Activated naive CD4-positive, alpha-beta T cell treated with anti-CD3 and anti-CD28 coated beads, Interleukin-2, amount 10 ng/mL, durations not matched to agents 7 days and 5 days (primary cell): ENCODE measurements at regions not wholly inside any gene's neighbourhood (a gene's known extent, or its start where the extent isn't known, plus 50 kb on each side); places are given as distances from the start of the nearest gene placed in this dataset.

Experiments used
- CTCF ChIA-PET: fragments of 350-600 bp; sonication (Branson Sonifier 250); formaldehyde crosslinking; loops from one replicate; lab custom pipeline; 2021; ENCODE audit warnings: antibody characterized with exemption; lab: Charles Lee
- DNase-seq: peaks from one replicate; pipeline ENCODE4 v3.0.0-alpha.2; 2020
- H3K27ac Mint-ChIP-seq: one replicate; pipeline ENCODE4 v1.8.0; 2021; ENCODE audit warnings: mild to moderate bottlenecking, moderate library complexity, mixed read lengths
- H3K27me3 Mint-ChIP-seq: one replicate; pipeline ENCODE4 v1.8.0; 2021; ENCODE audit warnings: mild to moderate bottlenecking, mixed read lengths
- H3K36me3 Mint-ChIP-seq: one replicate; pipeline ENCODE4 v1.8.0; 2021; ENCODE audit warnings: mixed read lengths
- H3K4me1 Mint-ChIP-seq: one replicate; pipeline ENCODE4 v1.8.0; 2021; ENCODE audit warnings: mixed read lengths
- H3K4me3 Mint-ChIP-seq: one replicate; pipeline ENCODE4 v1.8.0; 2021; ENCODE audit warnings: mild to moderate bottlenecking, moderate library complexity, mixed read lengths
- H3K9me3 Mint-ChIP-seq: one replicate; pipeline ENCODE4 v1.8.0; 2021; ENCODE audit warnings: mixed read lengths

DNA sequence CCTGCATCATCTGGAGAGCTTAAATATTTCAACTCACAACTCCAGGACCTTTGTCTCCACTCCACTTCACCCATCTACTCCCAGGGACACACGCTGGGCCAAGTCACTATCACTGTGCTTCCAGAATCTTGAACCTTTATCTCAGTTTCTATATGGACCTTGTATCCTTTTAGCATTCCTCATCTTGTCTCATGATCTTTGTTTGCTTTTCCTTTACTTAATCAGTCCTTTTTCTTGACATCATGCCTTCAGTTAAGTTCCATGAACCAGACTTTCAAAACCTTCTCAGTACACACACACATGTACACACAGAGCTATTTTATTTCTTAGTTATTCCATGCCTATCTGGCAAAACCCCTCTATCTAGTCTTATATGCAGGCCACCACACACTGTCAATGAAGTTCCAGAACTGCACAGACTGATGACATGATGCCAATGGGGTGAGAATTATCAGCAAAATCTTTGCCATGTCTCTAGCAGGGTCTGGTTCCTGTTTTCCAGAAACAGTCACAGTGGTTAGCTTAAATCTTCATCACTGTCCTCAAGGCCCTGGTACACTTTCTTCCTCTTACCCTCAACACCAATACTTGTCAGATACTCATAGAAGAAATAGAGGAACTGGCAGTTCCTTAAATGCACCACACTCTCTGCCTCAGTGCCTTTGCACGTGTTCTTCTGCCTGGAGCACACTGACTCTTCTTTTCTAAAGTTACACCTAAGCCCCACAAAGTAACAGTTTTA lies 77.6 kb upstream of the STARD13 start:
- Mint-ChIP-seq H3K36me3 (no peaks in the 10 kb centered on the region), H3K4me3 (no peak overlapping the region), H3K4me1 (peaks cover 3% of the 10 kb centered on the region), H3K27me3 (peaks cover 3% of the 10 kb centered on the region), H3K9me3 (peaks cover 4% of the 10 kb centered on the region), H3K27ac (no peak overlapping the region)
- CTCF ChIA-PET, result no interaction called here
- no peak for DNase-seq

DNA sequence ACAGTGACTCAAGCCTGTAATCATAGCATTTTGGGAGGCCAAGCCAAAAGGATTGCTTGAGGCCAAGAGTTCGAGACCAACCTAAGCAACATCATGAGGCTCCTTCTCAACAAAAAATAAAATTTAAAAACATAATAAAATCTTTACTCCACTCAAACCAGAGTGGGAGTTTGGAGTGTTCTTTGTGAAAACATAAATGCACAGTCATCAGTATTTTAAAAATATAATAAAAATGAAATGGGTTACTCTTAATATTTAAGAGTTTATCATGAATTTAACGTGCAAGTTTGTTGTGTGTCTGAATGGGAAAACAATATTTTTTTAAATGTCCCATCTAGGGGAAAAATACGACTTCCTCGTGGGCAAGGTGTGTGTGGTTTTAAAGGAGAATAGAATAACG lies 78.6 kb upstream of the STARD13 start:
- no peaks in the 10 kb centered on the region for H3K36me3 Mint-ChIP-seq
- H3K27ac Mint-ChIP-seq, result no peak overlapping the region
- peaks cover 1% of the 10 kb centered on the region for H3K9me3 Mint-ChIP-seq
- no peak for DNase-seq
- CTCF ChIA-PET, result no interaction called here
- H3K4me3 Mint-ChIP-seq, result no peak overlapping the region
- peaks cover 3% of the 10 kb centered on the region for H3K27me3 Mint-ChIP-seq
- peaks cover 3% of the 10 kb centered on the region for H3K4me1 Mint-ChIP-seq

DNA sequence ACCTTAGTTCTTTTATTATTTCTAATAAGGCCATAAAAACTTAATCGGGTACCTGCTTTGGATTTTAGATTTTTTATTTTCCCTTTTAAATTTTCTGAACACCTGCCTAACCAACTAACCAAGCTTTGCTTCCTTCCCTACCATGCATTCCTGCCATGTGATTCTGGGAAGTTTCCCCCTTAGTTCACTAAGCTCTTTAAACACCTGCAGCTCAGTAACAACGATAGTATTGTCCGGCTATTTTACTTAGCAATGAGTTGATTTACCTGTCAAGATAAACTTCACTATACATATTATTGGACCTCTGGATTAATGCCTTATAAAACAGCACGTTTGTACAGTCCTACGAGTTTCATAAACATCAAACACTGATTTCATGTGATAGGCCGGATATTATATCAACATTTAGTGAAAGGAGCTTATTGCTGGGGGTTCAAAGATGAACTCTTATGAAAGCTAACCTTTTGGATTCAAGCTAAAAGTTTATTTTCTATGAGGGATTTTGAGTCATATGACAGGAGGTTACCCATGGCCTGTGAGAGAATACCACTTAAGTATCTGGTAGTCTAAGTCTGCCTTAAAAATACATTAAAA lies 81.0 kb upstream of the STARD13 start:
- Mint-ChIP-seq H3K27me3 (peaks cover 3% of the 10 kb centered on the region), H3K36me3 (no peaks in the 10 kb centered on the region), H3K4me1 (peaks cover 3% of the 10 kb centered on the region), H3K4me3 (no peak overlapping the region), H3K9me3 (no peaks in the 10 kb centered on the region), H3K27ac (no peak overlapping the region)
- no peak for DNase-seq
- CTCF ChIA-PET, result no interaction called here

DNA sequence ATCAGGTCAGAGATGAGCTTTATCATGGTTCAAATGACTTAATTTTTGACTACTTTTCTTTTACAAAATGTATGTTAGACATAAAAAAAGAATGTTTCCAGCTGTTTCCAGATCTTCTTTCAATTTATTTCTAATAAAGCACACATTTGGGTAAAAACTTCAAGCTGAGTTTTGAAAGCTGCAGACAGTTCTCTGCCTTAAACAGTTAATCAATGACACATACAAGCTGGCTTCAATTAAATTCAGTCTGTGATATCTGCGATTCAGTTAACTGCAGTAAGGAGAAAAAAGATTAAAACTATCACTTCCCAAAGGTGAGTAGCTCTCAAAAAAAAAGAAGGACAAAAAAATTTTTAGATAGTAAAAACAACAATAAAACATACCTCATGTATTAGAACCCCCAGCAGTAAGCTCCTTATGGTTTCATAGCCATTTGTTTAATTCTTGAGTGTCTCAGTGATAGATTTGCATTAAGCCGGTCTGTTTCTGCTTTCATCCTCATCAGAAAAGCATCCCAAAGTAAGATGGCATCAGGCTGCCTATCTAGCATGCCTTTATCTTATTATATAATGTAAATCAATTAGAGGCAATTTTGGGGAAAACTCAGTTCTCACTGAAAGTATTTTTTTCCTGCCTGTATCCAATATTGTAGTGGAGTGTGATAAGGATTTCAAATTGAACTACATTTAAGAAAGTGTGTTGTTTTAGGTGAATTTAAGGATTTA lies 81.8 kb upstream of the STARD13 start:
- Mint-ChIP-seq H3K27ac (no peak overlapping the region), H3K36me3 (no peaks in the 10 kb centered on the region), H3K4me3 (no peak overlapping the region), H3K27me3 (peaks cover 3% of the 10 kb centered on the region), H3K4me1 (peaks cover 3% of the 10 kb centered on the region), H3K9me3 (no peaks in the 10 kb centered on the region)
- DNase-seq, result no peak
- CTCF ChIA-PET, result interaction anchor here (0.8 kb wide), 1 partner anchor 13 kb away, joined by 3 read pairs; no protein-coding TSS in a partner anchor

DNA sequence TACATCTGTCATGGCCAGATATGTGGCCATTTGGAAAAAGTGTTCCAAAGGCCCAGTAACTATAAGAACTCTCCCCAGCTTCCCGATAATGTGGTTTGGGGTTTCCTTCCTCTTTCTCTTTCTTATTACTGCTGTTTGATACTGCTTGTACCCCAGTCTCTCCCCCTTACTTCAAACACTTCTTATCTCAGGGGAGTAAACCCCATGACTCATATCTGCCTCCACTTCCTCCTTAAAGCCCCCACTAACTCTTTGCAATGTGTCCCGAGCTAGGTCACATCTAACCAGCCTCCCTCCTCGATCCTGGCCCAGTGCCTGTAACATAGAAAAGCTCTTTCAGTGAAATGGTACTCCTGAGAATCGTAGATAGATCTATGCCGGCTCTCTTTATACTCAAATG lies 82.4 kb upstream of the STARD13 start:
- Mint-ChIP-seq H3K36me3 (no peaks in the 10 kb centered on the region), H3K4me1 (peaks cover 3% of the 10 kb centered on the region), H3K4me3 (no peak overlapping the region), H3K27ac (no peak overlapping the region), H3K27me3 (peaks cover 3% of the 10 kb centered on the region), H3K9me3 (no peaks in the 10 kb centered on the region)
- CTCF ChIA-PET, result interaction anchor here (0.8 kb wide), 1 partner anchor 14 kb away, joined by 3 read pairs; no protein-coding TSS in a partner anchor
- no peak for DNase-seq

DNA sequence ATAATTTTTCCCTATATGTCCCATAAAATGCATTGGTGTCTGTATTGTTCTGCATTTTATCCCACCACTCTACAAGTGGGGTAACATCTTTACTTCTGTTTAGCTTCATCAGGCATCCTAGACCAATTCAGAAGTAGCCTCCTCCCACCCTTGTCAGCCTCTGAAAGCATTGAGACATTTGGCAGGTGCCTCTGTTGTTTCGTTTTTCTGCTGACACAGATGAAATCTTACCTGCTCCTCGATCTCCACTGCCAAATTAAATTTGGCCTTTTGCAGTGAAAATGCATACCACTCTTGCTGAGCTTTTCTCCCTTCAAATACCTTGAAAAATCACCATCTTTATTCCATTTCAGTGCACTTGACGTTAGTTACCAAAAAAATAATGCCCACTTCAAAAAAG lies 83.5 kb upstream of the STARD13 start:
- Mint-ChIP-seq H3K9me3 (no peaks in the 10 kb centered on the region), H3K27me3 (peaks cover 3% of the 10 kb centered on the region), H3K4me1 (peaks cover 3% of the 10 kb centered on the region), H3K4me3 (no peak overlapping the region), H3K27ac (no peak overlapping the region), H3K36me3 (no peaks in the 10 kb centered on the region)
- no peak for DNase-seq
- CTCF ChIA-PET, result no interaction called here

DNA sequence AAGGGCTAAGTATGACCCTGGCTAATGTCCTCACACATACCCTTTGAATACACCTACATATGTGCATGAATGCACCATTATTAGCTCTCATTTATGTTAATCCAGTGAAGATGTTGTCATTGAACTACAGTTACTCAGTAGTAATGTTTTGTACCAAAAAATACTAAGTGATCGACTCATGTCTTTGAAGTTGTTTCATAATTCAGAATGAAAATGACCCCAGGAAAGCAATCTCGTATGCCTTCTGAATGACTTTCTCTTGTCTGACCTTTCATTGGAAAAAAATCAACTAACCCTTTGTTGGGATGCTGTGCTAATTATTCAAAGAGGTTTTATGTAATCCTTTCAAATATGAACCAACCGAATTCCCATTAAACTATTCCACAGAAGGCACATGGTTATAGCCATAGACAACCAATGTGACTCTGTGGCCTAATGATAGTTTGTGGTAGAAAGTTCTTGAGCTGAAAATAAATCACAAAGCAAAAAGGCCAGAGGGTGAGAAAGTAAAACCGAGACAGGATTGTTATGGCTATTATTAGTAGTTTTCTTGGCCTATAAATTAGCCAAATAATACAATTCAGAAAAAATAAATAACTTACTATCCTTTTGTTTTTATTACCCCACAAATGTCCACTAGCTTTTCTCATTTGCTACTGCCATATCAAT lies 86.8 kb upstream of the STARD13 start:
- no peak for DNase-seq
- no peaks in the 10 kb centered on the region for H3K27me3 Mint-ChIP-seq
- H3K36me3 Mint-ChIP-seq, result no peaks in the 10 kb centered on the region
- H3K9me3 Mint-ChIP-seq, result no peaks in the 10 kb centered on the region
- H3K4me3 Mint-ChIP-seq, result no peak overlapping the region
- H3K27ac Mint-ChIP-seq, result no peak overlapping the region
- peaks cover 3% of the 10 kb centered on the region for H3K4me1 Mint-ChIP-seq
- CTCF ChIA-PET, result no interaction called here

DNA sequence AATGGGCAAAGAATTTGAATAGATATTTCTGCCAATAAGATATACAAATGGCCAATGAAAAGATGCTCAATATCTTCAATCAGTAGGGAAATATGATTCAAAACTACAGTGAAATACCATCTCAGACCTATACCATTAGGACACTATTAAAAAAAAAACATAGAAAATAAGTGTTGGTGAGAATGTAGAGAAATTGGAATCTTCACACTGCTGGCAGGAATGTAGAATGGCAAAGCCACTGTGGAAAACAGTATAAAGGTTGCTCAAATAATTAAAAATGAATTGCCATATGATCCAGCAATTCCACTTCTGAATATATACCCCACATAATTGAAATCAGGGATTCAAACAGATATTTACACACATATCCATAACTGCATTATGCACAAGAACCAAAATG lies 88.1 kb upstream of the STARD13 start:
- H3K9me3 Mint-ChIP-seq, result no peaks in the 10 kb centered on the region
- no peaks in the 10 kb centered on the region for H3K4me1 Mint-ChIP-seq
- DNase-seq, result no peak
- no peaks in the 10 kb centered on the region for H3K27me3 Mint-ChIP-seq
- H3K4me3 Mint-ChIP-seq, result no peak overlapping the region
- H3K36me3 Mint-ChIP-seq, result no peaks in the 10 kb centered on the region
- no peak overlapping the region for H3K27ac Mint-ChIP-seq
- CTCF ChIA-PET, result no interaction called here

DNA sequence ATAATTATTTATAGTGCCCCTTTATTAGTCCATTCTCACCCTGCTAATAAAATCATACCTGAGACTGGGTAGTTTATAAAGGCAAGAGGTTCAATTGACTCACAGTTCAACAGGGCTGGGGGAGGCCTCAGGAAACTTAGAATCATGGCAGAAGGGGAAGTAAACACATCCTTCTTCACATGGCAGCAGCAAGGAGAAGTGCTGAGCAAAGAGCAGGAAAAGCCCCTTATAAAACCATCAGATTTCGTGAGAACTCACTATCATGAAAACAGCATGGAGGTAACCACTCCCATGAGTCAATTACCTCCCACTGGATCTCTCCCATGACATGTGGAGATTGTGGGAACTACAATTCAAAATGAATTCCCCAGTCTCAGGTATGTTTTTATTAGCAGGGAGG lies 89.9 kb upstream of the STARD13 start:
- Mint-ChIP-seq H3K36me3 (no peaks in the 10 kb centered on the region), H3K4me1 (no peaks in the 10 kb centered on the region), H3K27ac (no peak overlapping the region), H3K27me3 (no peaks in the 10 kb centered on the region), H3K9me3 (no peaks in the 10 kb centered on the region), H3K4me3 (no peak overlapping the region)
- CTCF ChIA-PET, result no interaction called here
- no peak for DNase-seq

DNA sequence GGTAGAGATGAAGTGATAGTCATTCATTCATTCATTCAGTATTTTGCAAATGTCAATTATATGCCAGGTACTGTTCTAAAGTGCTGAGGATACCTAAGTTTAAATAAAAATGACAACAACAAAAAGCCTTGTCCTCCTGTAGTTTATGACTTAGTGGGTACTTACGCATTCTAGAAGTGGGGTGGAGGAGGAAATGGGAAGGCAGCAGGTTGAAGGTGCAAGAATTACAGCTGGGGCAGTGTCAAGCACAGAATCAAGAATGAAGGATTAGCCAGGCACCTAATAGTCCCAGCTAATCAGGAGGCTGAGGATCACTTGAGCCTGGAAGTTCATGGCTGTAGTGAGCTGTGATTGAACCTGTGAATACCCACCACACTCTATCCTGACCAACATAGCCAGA lies 90.7 kb upstream of the STARD13 start:
- no peak overlapping the region for H3K4me3 Mint-ChIP-seq
- H3K4me1 Mint-ChIP-seq, result no peaks in the 10 kb centered on the region
- CTCF ChIA-PET, result no interaction called here
- no peaks in the 10 kb centered on the region for H3K9me3 Mint-ChIP-seq
- DNase-seq, result no peak
- H3K27me3 Mint-ChIP-seq, result no peaks in the 10 kb centered on the region
- H3K27ac Mint-ChIP-seq, result no peak overlapping the region
- H3K36me3 Mint-ChIP-seq, result no peaks in the 10 kb centered on the region

DNA sequence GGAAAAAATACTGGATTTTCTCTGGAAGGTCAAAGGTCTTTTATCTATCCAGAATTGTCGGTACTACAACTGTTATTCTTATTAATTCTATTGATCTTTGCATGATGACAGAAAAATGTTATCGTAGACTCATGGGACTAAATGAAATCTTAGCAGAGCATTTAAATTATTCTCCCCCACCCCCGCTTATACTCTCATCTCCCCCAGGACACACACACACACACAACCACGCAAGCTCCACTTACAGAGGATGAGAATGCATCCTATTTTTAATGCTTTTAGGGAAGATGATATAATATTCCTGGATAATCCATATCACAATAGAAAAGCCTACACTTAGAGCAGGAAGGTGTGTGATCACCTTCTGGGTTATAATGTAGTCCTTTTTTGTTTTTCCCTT lies 91.9 kb upstream of the STARD13 start:
- Mint-ChIP-seq H3K4me3 (no peak overlapping the region), H3K9me3 (no peaks in the 10 kb centered on the region), H3K27me3 (no peaks in the 10 kb centered on the region), H3K27ac (no peak overlapping the region), H3K36me3 (no peaks in the 10 kb centered on the region), H3K4me1 (no peaks in the 10 kb centered on the region)
- CTCF ChIA-PET, result no interaction called here
- no peak for DNase-seq

DNA sequence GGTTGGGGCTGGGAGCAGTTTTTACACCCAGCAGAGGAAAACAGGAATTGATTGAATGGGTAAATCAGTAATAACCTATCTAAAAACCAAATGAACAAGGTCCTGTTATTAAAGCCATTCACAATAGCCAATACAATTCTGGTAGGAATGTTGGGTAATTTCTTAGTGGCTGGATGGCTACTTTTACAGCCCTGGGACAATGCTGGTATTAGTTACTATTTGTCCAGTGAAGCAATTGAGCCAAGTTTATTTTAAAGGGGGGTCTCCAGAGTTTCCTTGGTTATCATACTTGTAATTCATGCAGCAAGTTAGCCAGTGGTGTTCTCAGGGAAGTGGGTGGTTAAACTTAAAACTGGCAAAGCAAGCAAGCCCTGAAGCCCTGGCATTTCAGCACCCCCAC lies 92.3 kb upstream of the STARD13 start:
- CTCF ChIA-PET, result no interaction called here
- H3K4me3 Mint-ChIP-seq, result no peak overlapping the region
- no peaks in the 10 kb centered on the region for H3K27me3 Mint-ChIP-seq
- DNase-seq, result no peak
- no peaks in the 10 kb centered on the region for H3K36me3 Mint-ChIP-seq
- no peaks in the 10 kb centered on the region for H3K4me1 Mint-ChIP-seq
- H3K27ac Mint-ChIP-seq, result no peak overlapping the region
- H3K9me3 Mint-ChIP-seq, result no peaks in the 10 kb centered on the region

DNA sequence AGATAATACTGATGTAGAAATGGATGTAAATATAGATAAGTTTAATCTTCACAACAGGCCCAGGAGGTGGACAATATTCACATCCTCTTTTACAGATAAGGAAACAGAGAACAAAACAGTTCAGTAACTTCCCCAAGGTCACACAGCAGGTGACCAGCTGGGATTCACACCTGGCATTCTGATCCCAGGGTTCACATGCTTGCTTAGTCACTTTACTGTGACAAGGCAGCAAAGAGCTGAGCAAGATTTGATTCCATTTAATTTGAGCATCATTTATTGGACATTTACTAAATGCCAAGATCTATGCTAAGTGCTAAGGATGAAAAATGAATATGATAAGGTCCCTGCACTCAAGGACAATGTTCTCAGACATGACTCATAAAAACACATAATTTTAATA lies 94.1 kb upstream of the STARD13 start:
- no peaks in the 10 kb centered on the region for H3K27me3 Mint-ChIP-seq
- no peaks in the 10 kb centered on the region for H3K4me1 Mint-ChIP-seq
- H3K36me3 Mint-ChIP-seq, result no peaks in the 10 kb centered on the region
- DNase-seq, result no peak
- CTCF ChIA-PET, result no interaction called here
- no peak overlapping the region for H3K4me3 Mint-ChIP-seq
- no peak overlapping the region for H3K27ac Mint-ChIP-seq
- H3K9me3 Mint-ChIP-seq, result no peaks in the 10 kb centered on the region

DNA sequence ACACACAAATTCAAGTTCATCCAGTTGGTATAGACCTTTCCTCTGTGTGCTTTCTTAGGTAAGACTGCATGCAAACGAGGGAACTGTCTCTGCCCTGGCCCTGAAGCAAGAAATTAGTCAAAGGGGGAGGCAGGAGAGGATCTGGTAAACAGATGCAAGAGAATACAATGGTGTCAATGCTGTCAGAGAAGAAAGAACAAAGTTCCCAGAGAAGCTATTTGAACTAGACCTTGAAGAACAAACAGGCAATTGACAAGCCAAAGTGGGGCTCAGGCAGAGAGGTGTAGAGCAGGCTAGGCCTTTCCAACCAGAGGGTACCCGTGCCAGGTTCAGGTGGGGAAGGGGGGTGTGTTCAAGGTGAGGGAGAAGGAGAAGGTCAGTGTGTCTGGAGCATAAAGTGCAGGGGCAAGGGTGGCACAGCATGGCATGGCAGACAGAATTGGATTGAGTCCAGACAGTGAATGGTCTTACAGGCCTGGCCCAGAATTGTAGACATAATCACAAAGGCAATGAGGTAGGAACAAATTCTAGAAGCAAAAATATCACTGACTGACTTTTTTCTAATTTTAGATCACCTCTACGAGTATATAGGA lies 95.0 kb upstream of the STARD13 start:
- H3K4me3 Mint-ChIP-seq, result no peak overlapping the region
- H3K4me1 Mint-ChIP-seq, result no peaks in the 10 kb centered on the region
- H3K27me3 Mint-ChIP-seq, result no peaks in the 10 kb centered on the region
- no peak for DNase-seq
- no peaks in the 10 kb centered on the region for H3K36me3 Mint-ChIP-seq
- no peaks in the 10 kb centered on the region for H3K9me3 Mint-ChIP-seq
- CTCF ChIA-PET, result no interaction called here
- H3K27ac Mint-ChIP-seq, result no peak overlapping the region
